CD14-positive monocyte (primary cell): ENCODE measurements at regions not wholly inside any gene's neighbourhood (a gene's known extent, or its start where the extent isn't known, plus 50 kb on each side); places are given as distances from the start of the nearest gene placed in this dataset.

Experiments used
- DNase-seq, 3 donors: peaks; one replicate each; pipeline ENCODE4 v3.0.0-alpha.2; 2011 to 2022
- H2AFZ ChIP-seq: 2 replicates; pipeline ENCODE4 v1.6.0; 2012; ENCODE audit warnings: mild to moderate bottlenecking, low read depth, low read length, inconsistent platforms; ENCODE audit not compliant: insufficient read depth, poor library complexity, severe bottlenecking
- H3K27ac ChIP-seq, 2 donors: 1 replicate in 1 of 2; 2 replicates in 1 of 2; pipeline ENCODE4 v1.5.1; 2012 to 2013; ENCODE audit warnings: low read length in 2 of 2, control low read depth in 1 of 2, inconsistent platforms in 1 of 2, low read depth in 1 of 2, mild to moderate bottlenecking in 1 of 2
- H3K27me3 ChIP-seq, 2 donors: one replicate each; pipeline versions ENCODE4 v1.6.0 to v1.6.1; 2011 to 2013; ENCODE audit warnings: low read length in 2 of 2; ENCODE audit not compliant: control insufficient read depth in 2 of 2, insufficient read depth in 2 of 2
- H3K36me3 ChIP-seq, 2 donors: replicated peaks in 1 of 2; 1 replicate in 1 of 2; 2 replicates in 1 of 2; pipeline versions ENCODE4 v1.5.1 to v1.6.1; 2012 to 2013; ENCODE audit warnings: low read length in 2 of 2, control low read depth in 1 of 2, inconsistent platforms in 1 of 2, mild to moderate bottlenecking in 1 of 2; ENCODE audit not compliant: insufficient read depth in 2 of 2, control insufficient read depth in 1 of 2
- H3K4me1 ChIP-seq, 2 donors: 1 replicate in 1 of 2; 2 replicates in 1 of 2; pipeline versions ENCODE4 v1.5.1 to v1.6.1; 2012 to 2013; ENCODE audit warnings: low read length in 2 of 2, control low read depth in 1 of 2, inconsistent platforms in 1 of 2, mild to moderate bottlenecking in 1 of 2, moderate library complexity in 1 of 2; ENCODE audit not compliant: insufficient read depth in 2 of 2, control insufficient read depth in 1 of 2
- H3K4me2 ChIP-seq: replicated peaks from 2 replicates; pipeline ENCODE3; 2012; ENCODE audit warnings: low read length, moderate library complexity, mild to moderate bottlenecking; ENCODE audit not compliant: poor library complexity, severe bottlenecking; ENCODE audit errors: extremely low read depth
- H3K4me3 ChIP-seq, 3 experiments: fragments of 200-600 bp in 1 of 3; sonication (generic) in 1 of 3; replicated peaks in 1 of 3; 1 replicate in 2 of 3; 2 replicates in 1 of 3; pipeline ENCODE4 v1.5.1; 2011 to 2013; ENCODE audit warnings: low read length in 3 of 3, mild to moderate bottlenecking in 3 of 3, control low read depth in 2 of 3, low read depth in 2 of 3, inconsistent platforms in 1 of 3, moderate library complexity in 1 of 3
- H3K79me2 ChIP-seq: 2 replicates; pipeline ENCODE4 v1.6.0; 2012; ENCODE audit warnings: mild to moderate bottlenecking, control low read depth, inconsistent platforms, low read length, moderate library complexity; ENCODE audit not compliant: insufficient read depth
- H3K9ac ChIP-seq: 2 replicates; pipeline ENCODE4 v1.6.0; 2017; ENCODE audit warnings: low read length, mild to moderate bottlenecking; ENCODE audit not compliant: insufficient read depth, poor library complexity, severe bottlenecking
- H3K9me3 ChIP-seq, 2 donors: replicated peaks in 1 of 2; 1 replicate in 1 of 2; 2 replicates in 1 of 2; pipeline versions ENCODE4 v1.5.1 to v1.6.1; 2012 to 2013; ENCODE audit warnings: low read length in 2 of 2, control low read depth in 1 of 2; ENCODE audit not compliant: control insufficient read depth in 1 of 2, insufficient read depth in 1 of 2
- H4K20me1 ChIP-seq: 2 replicates; pipeline ENCODE4 v1.6.0; 2012; ENCODE audit warnings: mild to moderate bottlenecking, low read length, control low read depth, moderate library complexity; ENCODE audit not compliant: insufficient read depth
- H3K27ac Mint-ChIP-seq, 7 donors: one replicate each; pipeline ENCODE4 v1.8.0; 2020; ENCODE audit warnings: mild to moderate bottlenecking in 7 of 7, mixed read lengths in 7 of 7, moderate library complexity in 6 of 7, inconsistent platforms in 2 of 7
- H3K27me3 Mint-ChIP-seq, 3 donors: one replicate each; pipeline ENCODE4 v1.8.0; 2021 to 2022; ENCODE audit warnings: low read depth in 3 of 3, mild to moderate bottlenecking in 3 of 3, mixed read lengths in 3 of 3, moderate library complexity in 3 of 3, inconsistent platforms in 1 of 3
- H3K36me3 Mint-ChIP-seq, 2 donors: one replicate each; pipeline ENCODE4 v1.8.0; 2020; ENCODE audit warnings: mixed read lengths in 2 of 2, inconsistent platforms in 1 of 2, mild to moderate bottlenecking in 1 of 2
- H3K4me1 Mint-ChIP-seq: one replicate; pipeline ENCODE4 v1.8.0; 2020; ENCODE audit warnings: mild to moderate bottlenecking, mixed read lengths
- H3K4me3 Mint-ChIP-seq, 2 donors: one replicate each; pipeline ENCODE4 v1.8.0; 2020; ENCODE audit warnings: mild to moderate bottlenecking in 2 of 2, mixed read lengths in 2 of 2, moderate library complexity in 1 of 2
- H3K9me3 Mint-ChIP-seq, 7 donors: one replicate each; pipeline ENCODE4 v1.8.0; 2020 to 2022; ENCODE audit warnings: mixed read lengths in 7 of 7, mild to moderate bottlenecking in 6 of 7, moderate library complexity in 6 of 7, inconsistent platforms in 2 of 7
- CTCF ChIP-seq: fragments of 200-600 bp; IDR thresholded peaks from one replicate; pipeline ENCODE4 v1.8.0; 2022; ENCODE audit warnings: antibody characterized with exemption, mild to moderate bottlenecking
- WGBS: methylation state at CpG from one replicate; pipeline ENCODE4 v1.1.5; 2013; ENCODE audit warnings: missing lambda C conversion rate; ENCODE audit not compliant: insufficient coverage; 5-methylcytosine and 5-hydroxymethylcytosine counted together
- intact Hi-C, 2 donors: fragments of 100-400 bp; cut with micrococcal nuclease; formaldehyde crosslinking; loops; one replicate each; pipeline versions ENCODE4 v1.15.0 to v1.15.1; 2023

- Histone ChIP-seq H3K27ac (no peak overlapping the region), H3K27me3 (no peaks in the 10 kb centered on the region), H3K9me3 (peaks cover 0 to 3% of the 10 kb centered on the region in 2 donors), H4K20me1 (no peaks in the 10 kb centered on the region), H3K36me3 (no peaks in the 10 kb centered on the region), H2AFZ (no peak overlapping the region), H3K9ac (no peak overlapping the region), H3K4me1 (no peaks in the 10 kb centered on the region), H3K4me3 (no peak overlapping the region), H3K79me2 (no peaks in the 10 kb centered on the region), H3K4me2 (no peak overlapping the region)
- intact Hi-C loops = no loop called here
- no CpG with 5 or more reads among the region's 5 CpGs for WGBS
- H3K4me1 Mint-ChIP-seq = no peaks in the 10 kb centered on the region
- H3K36me3 Mint-ChIP-seq = no peaks in the 10 kb centered on the region
- peaks cover 1 to 7% (median 2%) of the 10 kb centered on the region in 3 donors for H3K27me3 Mint-ChIP-seq
- H3K27ac Mint-ChIP-seq = no peak overlapping the region
- DNase-seq = no peak
- TF ChIP-seq CTCF = no peak
- peaks cover 2 to 9% (median 6%) of the 10 kb centered on the region in 7 donors for H3K9me3 Mint-ChIP-seq
- H3K4me3 Mint-ChIP-seq = no peak overlapping the region
Measured at GRCh38 chr4:156018383-156018782, 64.7 kb upstream of the CTSO start.

GRCh38 chr4:156015781-156016180 lies 62.1 kb upstream of the CTSO start:
- no peaks in the 10 kb centered on the region for H3K4me1 ChIP-seq
- Mint-ChIP-seq H3K27ac (no peak overlapping the region), H3K4me1 (no peaks in the 10 kb centered on the region), H3K9me3 (peaks cover 2 to 8% (median 6%) of the 10 kb centered on the region in 7 donors), H3K27me3 (peaks cover 1 to 6% (median 5%) of the 10 kb centered on the region in 3 donors), H3K4me3 (no peak overlapping the region), H3K36me3 (no peaks in the 10 kb centered on the region)
- H3K36me3 ChIP-seq = no peaks in the 10 kb centered on the region
- H3K9me3 ChIP-seq = peaks cover 0 to 4% of the 10 kb centered on the region in 2 donors
- no peak overlapping the region for H3K27ac ChIP-seq
- H3K4me3 ChIP-seq = no peak overlapping the region
- no peaks in the 10 kb centered on the region for H4K20me1 ChIP-seq
- no peaks in the 10 kb centered on the region for H3K79me2 ChIP-seq
- H3K4me2 ChIP-seq = no peak overlapping the region
- DNase-seq = no peak
- no peak overlapping the region for H3K9ac ChIP-seq
- no peaks in the 10 kb centered on the region for H3K27me3 ChIP-seq
- H2AFZ ChIP-seq = no peak overlapping the region
- no peak for TF ChIP-seq CTCF
- intact Hi-C loops = no loop called here
- no CpG with 5 or more reads among the region's 1 CpG for WGBS
